ENCODE measurements at regions not wholly inside any gene's neighbourhood (a gene's known extent, or its start where the extent isn't known, plus 50 kb on each side); places are given as distances from the start of the nearest gene placed in this dataset.

DNA sequence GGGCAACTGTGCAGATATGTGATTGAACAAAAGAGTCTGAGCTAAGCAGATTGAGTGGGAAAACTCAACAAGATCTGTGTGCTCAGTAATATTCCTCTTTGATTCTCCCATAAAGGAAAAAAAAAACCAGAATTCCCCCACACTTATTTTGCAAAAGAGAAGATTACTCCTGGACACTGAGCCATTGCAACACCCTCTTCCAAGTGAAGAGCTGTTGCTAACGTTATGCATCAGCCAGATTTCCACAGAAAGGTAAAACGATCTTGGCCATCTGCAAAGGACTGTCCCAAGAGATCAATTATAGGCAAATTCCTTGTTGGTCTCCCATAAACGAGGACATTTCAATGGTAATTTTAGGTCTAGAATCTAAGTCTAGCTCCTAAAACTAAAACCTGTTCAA is 587.7 kb downstream of the C12orf50 start:
- TF ChIP-seq, protein P1, sequence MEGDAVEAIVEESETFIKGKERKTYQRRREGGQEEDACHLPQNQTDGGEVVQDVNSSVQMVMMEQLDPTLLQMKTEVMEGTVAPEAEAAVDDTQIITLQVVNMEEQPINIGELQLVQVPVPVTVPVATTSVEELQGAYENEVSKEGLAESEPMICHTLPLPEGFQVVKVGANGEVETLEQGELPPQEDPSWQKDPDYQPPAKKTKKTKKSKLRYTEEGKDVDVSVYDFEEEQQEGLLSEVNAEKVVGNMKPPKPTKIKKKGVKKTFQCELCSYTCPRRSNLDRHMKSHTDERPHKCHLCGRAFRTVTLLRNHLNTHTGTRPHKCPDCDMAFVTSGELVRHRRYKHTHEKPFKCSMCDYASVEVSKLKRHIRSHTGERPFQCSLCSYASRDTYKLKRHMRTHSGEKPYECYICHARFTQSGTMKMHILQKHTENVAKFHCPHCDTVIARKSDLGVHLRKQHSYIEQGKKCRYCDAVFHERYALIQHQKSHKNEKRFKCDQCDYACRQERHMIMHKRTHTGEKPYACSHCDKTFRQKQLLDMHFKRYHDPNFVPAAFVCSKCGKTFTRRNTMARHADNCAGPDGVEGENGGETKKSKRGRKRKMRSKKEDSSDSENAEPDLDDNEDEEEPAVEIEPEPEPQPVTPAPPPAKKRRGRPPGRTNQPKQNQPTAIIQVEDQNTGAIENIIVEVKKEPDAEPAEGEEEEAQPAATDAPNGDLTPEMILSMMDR (IDR thresholded peaks at IDR 0.05; ENCODE audit: low read length) = no peak
- TF ChIP-seq EZH2 (IDR thresholded peaks at IDR 0.05; ENCODE audit: borderline replicate concordance, low read length) = no peak

Measured in OCI-LY1 (cell line).